BLaER1 treated with 17β-estradiol and CSF1 and Interleukin-3, amounts not matched to agents 10 nM and 100 nM (cell line): ENCODE measurements at regions not wholly inside any gene's neighbourhood (a gene's known extent, or its start where the extent isn't known, plus 50 kb on each side); places are given as distances from the start of the nearest gene placed in this dataset.

Experiments used
- H3K27ac ChIP-seq, 11 experiments: shearing (Covaris generic); formaldehyde crosslinking; 2 replicates each; pipeline ENCODE4 v1.8.1; 2022
- H3K27me3 ChIP-seq, 11 experiments: shearing (Covaris generic); formaldehyde crosslinking; 2 replicates each; pipeline ENCODE4 v1.8.1; 2022
- H3K36me3 ChIP-seq, 11 experiments: shearing (Covaris generic); formaldehyde crosslinking; 2 replicates each; pipeline ENCODE4 v1.8.1; 2022
- H3K4me1 ChIP-seq, 10 experiments: shearing (Covaris generic); formaldehyde crosslinking; 2 replicates each; pipeline ENCODE4 v1.8.1; 2022
- H3K4me2 ChIP-seq, 11 experiments: shearing (Covaris generic); formaldehyde crosslinking; 2 replicates each; pipeline ENCODE4 v1.8.1; 2022
- H3K4me3 ChIP-seq, 10 experiments: shearing (Covaris generic); formaldehyde crosslinking; 2 replicates each; pipeline ENCODE4 v1.8.1; 2022
- H3K9ac ChIP-seq, 11 experiments: shearing (Covaris generic); formaldehyde crosslinking; 2 replicates each; pipeline ENCODE4 v1.8.1; 2022
- H3K9me3 ChIP-seq, 11 experiments: shearing (Covaris generic); formaldehyde crosslinking; replicated peaks in 1 of 11; 2 replicates each; pipeline ENCODE4 v1.8.1; 2022
- H4K20me1 ChIP-seq, 11 experiments: shearing (Covaris generic); formaldehyde crosslinking; 2 replicates each; pipeline ENCODE4 v1.8.1; 2022
- Cebpa-rat ChIP-seq, 11 experiments: shearing (Covaris generic); IDR thresholded peaks; 2 replicates each; pipeline ENCODE4 v1.8.1; 2022

- Histone ChIP-seq H4K20me1 (no peaks in the 10 kb centered on the region), H3K9me3 (peaks cover 0 to 3% (median 0%) of the 10 kb centered on the region in 11 experiments; a peak in 3 of 22 replicates), H3K4me2 (no peak overlapping the region), H3K36me3 (0 out of 22 replicates have a peak, but pooled peaks cover 0 to 3% (median 0%) of the 10 kb centered on the region in 11 experiments), H3K27me3 (no peaks in the 10 kb centered on the region), H3K4me3 (no peak overlapping the region), H3K9ac (no peak overlapping the region), H3K4me1 (no peaks in the 10 kb centered on the region), H3K27ac (no peak overlapping the region)
- no peak for TF ChIP-seq Cebpa-rat (IDR thresholded peaks at IDR 0.05)
Observed at GRCh38 chr3:124383051-124383450, 347.2 kb upstream of the UMPS start.

GRCh38 chr3:124383846-124384466, 346.3 kb upstream of the UMPS start:
- Histone ChIP-seq H4K20me1 (no peaks in the 10 kb centered on the region), H3K9me3 (no peaks in the 10 kb centered on the region), H3K4me3 (no peak overlapping the region), H3K27me3 (no peaks in the 10 kb centered on the region), H3K36me3 (0 out of 22 replicates have a peak, but pooled peaks cover 0 to 3% (median 0%) of the 10 kb centered on the region in 11 experiments), H3K4me1 (no peaks in the 10 kb centered on the region), H3K27ac (no peak overlapping the region), H3K9ac (no peak overlapping the region), H3K4me2 (no peak overlapping the region)
- no peak for TF ChIP-seq Cebpa-rat (IDR thresholded peaks at IDR 0.05)

- TF ChIP-seq Cebpa-rat (IDR thresholded peaks at IDR 0.05), result no peak
- H3K36me3 ChIP-seq, result 0 out of 22 replicates have a peak, but pooled peaks cover 0 to 3% (median 0%) of the 10 kb centered on the region in 11 experiments
- H3K4me2 ChIP-seq, result no peak overlapping the region
- no peaks in the 10 kb centered on the region for H3K4me1 ChIP-seq
- no peak overlapping the region for H3K9ac ChIP-seq
- H3K27ac ChIP-seq, result no peak overlapping the region
- no peaks in the 10 kb centered on the region for H3K9me3 ChIP-seq
- no peaks in the 10 kb centered on the region for H4K20me1 ChIP-seq
- no peak overlapping the region for H3K4me3 ChIP-seq
- H3K27me3 ChIP-seq, result no peaks in the 10 kb centered on the region
Observed at GRCh38 chr3:124384527-124384926, 345.7 kb upstream of the UMPS start.

- no peak for TF ChIP-seq Cebpa-rat (IDR thresholded peaks at IDR 0.05)
- Histone ChIP-seq H3K36me3 (0 out of 22 replicates have a peak, but pooled peaks cover 0 to 3% (median 0%) of the 10 kb centered on the region in 11 experiments), H3K27ac (no peak overlapping the region), H3K9me3 (no peaks in the 10 kb centered on the region), H3K4me2 (no peak overlapping the region), H3K4me3 (no peak overlapping the region), H4K20me1 (no peaks in the 10 kb centered on the region), H3K9ac (no peak overlapping the region), H3K4me1 (peaks cover 0 to 10% (median 7%) of the 10 kb centered on the region in 10 experiments; a peak in 10 of 20 replicates), H3K27me3 (no peaks in the 10 kb centered on the region)
Observed at GRCh38 chr3:124385996-124386395, 344.3 kb upstream of the UMPS start.

- H3K9me3 ChIP-seq, result no peaks in the 10 kb centered on the region
- no peak overlapping the region for H3K4me3 ChIP-seq
- H3K4me1 ChIP-seq, result peaks cover 0 to 12% (median 7%) of the 10 kb centered on the region in 10 experiments; a peak in 10 of 20 replicates
- H3K27me3 ChIP-seq, result no peaks in the 10 kb centered on the region
- H3K4me2 ChIP-seq, result no peak overlapping the region
- no peaks in the 10 kb centered on the region for H4K20me1 ChIP-seq
- no peak overlapping the region for H3K9ac ChIP-seq
- H3K36me3 ChIP-seq, result 0 out of 22 replicates have a peak, but pooled peaks cover 0 to 3% (median 0%) of the 10 kb centered on the region in 11 experiments
- H3K27ac ChIP-seq, result no peak overlapping the region
- no peak for TF ChIP-seq Cebpa-rat (IDR thresholded peaks at IDR 0.05)
Observed at GRCh38 chr3:124386996-124387595, 343.2 kb upstream of the UMPS start.

- no peaks in the 10 kb centered on the region for H3K9me3 ChIP-seq
- H3K4me1 ChIP-seq, result peaks cover 0 to 12% (median 7%) of the 10 kb centered on the region in 10 experiments; a peak in 10 of 20 replicates
- H3K27ac ChIP-seq, result no peak overlapping the region
- peaks cover 0 to 18% (median 6%) of the 10 kb centered on the region in 11 experiments; a peak in 7 of 22 replicates for H3K36me3 ChIP-seq
- no peaks in the 10 kb centered on the region for H4K20me1 ChIP-seq
- no peaks in the 10 kb centered on the region for H3K27me3 ChIP-seq
- H3K4me2 ChIP-seq, result no peak overlapping the region
- H3K9ac ChIP-seq, result no peak overlapping the region
- no peak overlapping the region for H3K4me3 ChIP-seq
- TF ChIP-seq Cebpa-rat (IDR thresholded peaks at IDR 0.05), result no peak
Observed at GRCh38 chr3:124391774-124392173, 338.5 kb upstream of the UMPS start.

GRCh38 chr3:124393340-124393739, 336.9 kb upstream of the UMPS start:
- Histone ChIP-seq H3K36me3 (peaks cover 0 to 20% (median 7%) of the 10 kb centered on the region in 11 experiments; a peak in 8 of 22 replicates), H3K4me3 (no peak overlapping the region)
- TF ChIP-seq Cebpa-rat (IDR thresholded peaks at IDR 0.05), result no peak

GRCh38 chr3:124395162-124395561, 335.1 kb upstream of the UMPS start:
- peaks cover 0 to 11% (median 7%) of the 10 kb centered on the region in 10 experiments; a peak in 10 of 20 replicates for H3K4me1 ChIP-seq
- no peak overlapping the region for H3K27ac ChIP-seq
- no peaks in the 10 kb centered on the region for H4K20me1 ChIP-seq
- H3K4me3 ChIP-seq, result no peak overlapping the region
- H3K27me3 ChIP-seq, result no peaks in the 10 kb centered on the region
- peaks cover 0 to 29% (median 11%) of the 10 kb centered on the region in 11 experiments; a peak in 10 of 22 replicates for H3K36me3 ChIP-seq
- no peak overlapping the region for H3K9ac ChIP-seq
- H3K9me3 ChIP-seq, result no peaks in the 10 kb centered on the region
- TF ChIP-seq Cebpa-rat (IDR thresholded peaks at IDR 0.05), result no peak
- H3K4me2 ChIP-seq, result no peak overlapping the region

More at GRCh38 chr3:124393340-124393739, 336.9 kb upstream of the UMPS start:
- H4K20me1 ChIP-seq, result no peaks in the 10 kb centered on the region
- no peak overlapping the region for H3K27ac ChIP-seq
- no peaks in the 10 kb centered on the region for H3K9me3 ChIP-seq
- H3K4me1 ChIP-seq, result peaks cover 0 to 12% (median 7%) of the 10 kb centered on the region in 10 experiments; a peak in 10 of 20 replicates
- H3K27me3 ChIP-seq, result no peaks in the 10 kb centered on the region
- no peak overlapping the region for H3K4me2 ChIP-seq
- no peak overlapping the region for H3K9ac ChIP-seq

- Histone ChIP-seq H3K4me3 (no peak overlapping the region), H3K4me1 (peaks cover 0 to 5% (median 3%) of the 10 kb centered on the region in 10 experiments; a peak in 9 of 20 replicates), H3K36me3 (peaks cover 0 to 29% (median 11%) of the 10 kb centered on the region in 11 experiments; a peak in 10 of 22 replicates), H3K27ac (no peak overlapping the region), H3K27me3 (no peaks in the 10 kb centered on the region), H4K20me1 (no peaks in the 10 kb centered on the region), H3K9ac (no peak overlapping the region), H3K4me2 (no peak overlapping the region), H3K9me3 (no peaks in the 10 kb centered on the region)
- no peak for TF ChIP-seq Cebpa-rat (IDR thresholded peaks at IDR 0.05)
Observed at GRCh38 chr3:124395584-124396338, 334.5 kb upstream of the UMPS start.
